ENCODE measurements at regions not wholly inside any gene's neighbourhood (a gene's known extent, or its start where the extent isn't known, plus 50 kb on each side); places are given as distances from the start of the nearest gene placed in this dataset.

DNA sequence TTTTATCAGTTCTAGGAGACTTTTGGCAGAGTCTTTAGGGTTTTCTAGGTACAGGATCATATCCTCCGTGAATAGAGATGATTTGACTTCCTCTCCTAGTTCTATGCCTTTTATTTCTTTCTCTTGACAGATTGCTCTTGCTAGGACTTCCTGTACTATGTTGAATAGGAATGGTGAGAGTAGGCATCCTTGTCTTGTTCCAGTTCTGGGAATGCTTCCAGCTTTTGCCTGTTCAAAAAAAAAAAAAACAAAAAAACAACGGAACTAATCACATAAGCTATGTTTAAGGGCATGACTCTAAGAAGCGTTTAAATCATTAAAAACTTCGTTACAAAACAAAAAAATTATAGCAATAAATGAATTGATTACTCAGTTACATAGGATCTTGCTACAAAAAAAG lies 145.7 kb downstream of the NUP35 start:
- intact Hi-C loops (cut with micrococcal nuclease), result no loop called here
- ChIA-PET CTCF (no interaction called here), RAD21 (ENCODE audit: low non-redundant PET in 1 of 2, low total read pairs in 2 of 2, uncharacterized antibody in 2 of 2, unreplicated experiment in 2 of 2) (no interaction called here), POLR2A (no interaction called here)
- Histone ChIP-seq H2AFZ (ENCODE audit: low read depth, low read length, poor library complexity, severe bottlenecking) (no peak overlapping the region), H3K4me2 (ENCODE audit: low read length) (no peak overlapping the region), H3K9me2 (ENCODE audit: insufficient read depth) (no peaks in the 10 kb centered on the region; the same call in 1 of the 2 replicates), H3K27ac (ENCODE audit: low read depth, low read length) (no peak overlapping the region), H3K27me3 (ENCODE audit: insufficient read depth, low read length) (no peaks in the 10 kb centered on the region), H3K79me2 (ENCODE audit: insufficient read depth, low read length) (no peaks in the 10 kb centered on the region), H3K4me1 (ENCODE audit: control insufficient read depth in 1 of 2, insufficient read depth in 2 of 2, low read length in 2 of 2) (no peaks in the 10 kb centered on the region), H3K9me3 (ENCODE audit: control insufficient read depth in 1 of 2, insufficient read depth in 1 of 2, low read depth in 1 of 2, low read length in 2 of 2) (no peaks in the 10 kb centered on the region), H4K20me1 (ENCODE audit: insufficient read depth) (no peaks in the 10 kb centered on the region), H3K36me3 (ENCODE audit: control insufficient read depth in 1 of 2, insufficient read depth in 2 of 2, low read length in 2 of 2) (no peaks in the 10 kb centered on the region), H3K4me3 (replicated peaks in 1 of 2; ENCODE audit: low read depth in 1 of 2, low read length in 2 of 2) (no peak overlapping the region), H3K9ac (ENCODE audit: low read length) (no peak overlapping the region)
- ATAC-seq, result no peak
- no peak for DNase-seq (ENCODE audit: low read depth, low spot score)
- BruUV-seq (replicated peaks), result no TSS peak
- TF ChIP-seq ELF1 (IDR thresholded peaks at IDR 0.05; ENCODE audit: borderline replicate concordance, low read depth), result no peak
- no peak for TF ChIP-seq YY1 (IDR thresholded peaks at IDR 0.05; ENCODE audit: extremely low read depth, insufficient replicate concordance, low read depth, low read length)
- TF ChIP-seq EZH2 (IDR thresholded peaks at IDR 0.05), result no peak
- TF ChIP-seq, protein P1, sequence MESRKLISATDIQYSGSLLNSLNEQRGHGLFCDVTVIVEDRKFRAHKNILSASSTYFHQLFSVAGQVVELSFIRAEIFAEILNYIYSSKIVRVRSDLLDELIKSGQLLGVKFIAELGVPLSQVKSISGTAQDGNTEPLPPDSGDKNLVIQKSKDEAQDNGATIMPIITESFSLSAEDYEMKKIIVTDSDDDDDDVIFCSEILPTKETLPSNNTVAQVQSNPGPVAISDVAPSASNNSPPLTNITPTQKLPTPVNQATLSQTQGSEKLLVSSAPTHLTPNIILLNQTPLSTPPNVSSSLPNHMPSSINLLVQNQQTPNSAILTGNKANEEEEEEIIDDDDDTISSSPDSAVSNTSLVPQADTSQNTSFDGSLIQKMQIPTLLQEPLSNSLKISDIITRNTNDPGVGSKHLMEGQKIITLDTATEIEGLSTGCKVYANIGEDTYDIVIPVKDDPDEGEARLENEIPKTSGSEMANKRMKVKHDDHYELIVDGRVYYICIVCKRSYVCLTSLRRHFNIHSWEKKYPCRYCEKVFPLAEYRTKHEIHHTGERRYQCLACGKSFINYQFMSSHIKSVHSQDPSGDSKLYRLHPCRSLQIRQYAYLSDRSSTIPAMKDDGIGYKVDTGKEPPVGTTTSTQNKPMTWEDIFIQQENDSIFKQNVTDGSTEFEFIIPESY (IDR thresholded peaks at IDR 0.05; ENCODE audit: extremely low read depth, insufficient replicate concordance, low read length), result no peak
- no peak for TF ChIP-seq RAD21 (IDR thresholded peaks at IDR 0.05; ENCODE audit: low read depth)

DNA sequence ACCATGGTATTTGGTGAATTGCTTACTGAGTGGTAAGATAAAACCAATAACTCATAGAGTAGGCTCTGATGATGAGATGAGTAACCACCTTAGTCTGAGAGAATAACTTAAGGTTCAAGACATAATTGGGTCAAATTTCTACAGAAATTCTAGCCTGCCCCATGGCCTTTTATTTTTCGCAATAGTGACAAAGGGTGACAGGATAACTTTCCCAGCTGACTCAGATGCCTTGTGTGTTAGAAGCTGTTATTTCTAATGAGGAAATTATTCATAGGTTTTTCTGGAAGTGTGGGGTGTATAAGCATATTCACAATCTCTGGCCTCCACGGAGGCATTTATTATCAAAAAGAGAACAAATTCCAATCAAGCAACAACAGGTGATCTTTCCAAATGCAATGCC lies 159.0 kb downstream of the NUP35 start:
- no peaks in the 10 kb centered on the region for H3K79me2 ChIP-seq (ENCODE audit: insufficient read depth, low read length)
- ChIA-PET CTCF (no interaction called here), RAD21 (ENCODE audit: low non-redundant PET in 1 of 2, low total read pairs in 2 of 2, uncharacterized antibody in 2 of 2, unreplicated experiment in 2 of 2) (no interaction called here), POLR2A (no interaction called here)
- H3K9me3 ChIP-seq (ENCODE audit: control insufficient read depth in 1 of 2, insufficient read depth in 1 of 2, low read depth in 1 of 2, low read length in 2 of 2), result no peaks in the 10 kb centered on the region
- ATAC-seq, result no peak
- BruUV-seq (replicated peaks), result no TSS peak
- no peak overlapping the region for H3K27ac ChIP-seq (ENCODE audit: low read depth, low read length)
- H3K27me3 ChIP-seq (ENCODE audit: insufficient read depth, low read length), result no peaks in the 10 kb centered on the region
- DNase-seq (ENCODE audit: low read depth, low spot score), result no peak
- no peak overlapping the region for H2AFZ ChIP-seq (ENCODE audit: low read depth, low read length, poor library complexity, severe bottlenecking)
- H3K9me2 ChIP-seq (ENCODE audit: insufficient read depth), result no peaks in the 10 kb centered on the region
- intact Hi-C loops (cut with micrococcal nuclease), result no loop called here
- no peak overlapping the region for H3K4me3 ChIP-seq (replicated peaks in 1 of 2; ENCODE audit: low read depth in 1 of 2, low read length in 2 of 2)
- H4K20me1 ChIP-seq (ENCODE audit: insufficient read depth), result no peaks in the 10 kb centered on the region
- no peak overlapping the region for H3K4me2 ChIP-seq (ENCODE audit: low read length)
- no peak overlapping the region for H3K9ac ChIP-seq (ENCODE audit: low read length)
- H3K4me1 ChIP-seq (ENCODE audit: control insufficient read depth in 1 of 2, insufficient read depth in 2 of 2, low read length in 2 of 2), result peaks cover 0 to 6% of the 10 kb centered on the region in 2 experiments; a peak in 1 of 4 replicates
- no peaks in the 10 kb centered on the region for H3K36me3 ChIP-seq (ENCODE audit: control insufficient read depth in 1 of 2, insufficient read depth in 2 of 2, low read length in 2 of 2)
- TF ChIP-seq, protein P2, sequence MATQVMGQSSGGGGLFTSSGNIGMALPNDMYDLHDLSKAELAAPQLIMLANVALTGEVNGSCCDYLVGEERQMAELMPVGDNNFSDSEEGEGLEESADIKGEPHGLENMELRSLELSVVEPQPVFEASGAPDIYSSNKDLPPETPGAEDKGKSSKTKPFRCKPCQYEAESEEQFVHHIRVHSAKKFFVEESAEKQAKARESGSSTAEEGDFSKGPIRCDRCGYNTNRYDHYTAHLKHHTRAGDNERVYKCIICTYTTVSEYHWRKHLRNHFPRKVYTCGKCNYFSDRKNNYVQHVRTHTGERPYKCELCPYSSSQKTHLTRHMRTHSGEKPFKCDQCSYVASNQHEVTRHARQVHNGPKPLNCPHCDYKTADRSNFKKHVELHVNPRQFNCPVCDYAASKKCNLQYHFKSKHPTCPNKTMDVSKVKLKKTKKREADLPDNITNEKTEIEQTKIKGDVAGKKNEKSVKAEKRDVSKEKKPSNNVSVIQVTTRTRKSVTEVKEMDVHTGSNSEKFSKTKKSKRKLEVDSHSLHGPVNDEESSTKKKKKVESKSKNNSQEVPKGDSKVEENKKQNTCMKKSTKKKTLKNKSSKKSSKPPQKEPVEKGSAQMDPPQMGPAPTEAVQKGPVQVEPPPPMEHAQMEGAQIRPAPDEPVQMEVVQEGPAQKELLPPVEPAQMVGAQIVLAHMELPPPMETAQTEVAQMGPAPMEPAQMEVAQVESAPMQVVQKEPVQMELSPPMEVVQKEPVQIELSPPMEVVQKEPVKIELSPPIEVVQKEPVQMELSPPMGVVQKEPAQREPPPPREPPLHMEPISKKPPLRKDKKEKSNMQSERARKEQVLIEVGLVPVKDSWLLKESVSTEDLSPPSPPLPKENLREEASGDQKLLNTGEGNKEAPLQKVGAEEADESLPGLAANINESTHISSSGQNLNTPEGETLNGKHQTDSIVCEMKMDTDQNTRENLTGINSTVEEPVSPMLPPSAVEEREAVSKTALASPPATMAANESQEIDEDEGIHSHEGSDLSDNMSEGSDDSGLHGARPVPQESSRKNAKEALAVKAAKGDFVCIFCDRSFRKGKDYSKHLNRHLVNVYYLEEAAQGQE (IDR thresholded peaks at IDR 0.05; ENCODE audit: low read depth), result no peak
- TF ChIP-seq, protein P1 (IDR thresholded peaks at IDR 0.05; ENCODE audit: extremely low read depth, insufficient replicate concordance, low read length), result no peak
- TF ChIP-seq EZH2 (IDR thresholded peaks at IDR 0.05) (no peak), POLR2A (IDR thresholded peaks at IDR 0.05; ENCODE audit: borderline replicate concordance, extremely low read depth, insufficient read depth, insufficient read length) (no peak), TCF7L2 (IDR thresholded peaks at IDR 0.05; ENCODE audit: borderline replicate concordance, extremely low read depth, insufficient read depth, insufficient read length) (no peak), SIN3A (IDR thresholded peaks at IDR 0.05; ENCODE audit: low read depth) (no peak)
- TF ChIP-seq, protein P3, sequence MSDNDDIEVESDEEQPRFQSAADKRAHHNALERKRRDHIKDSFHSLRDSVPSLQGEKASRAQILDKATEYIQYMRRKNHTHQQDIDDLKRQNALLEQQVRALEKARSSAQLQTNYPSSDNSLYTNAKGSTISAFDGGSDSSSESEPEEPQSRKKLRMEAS (IDR thresholded peaks at IDR 0.05), result no peak
